ENCODE measurements at regions not wholly inside any gene's neighbourhood (a gene's known extent, or its start where the extent isn't known, plus 50 kb on each side); places are given as distances from the start of the nearest gene placed in this dataset.

DNA sequence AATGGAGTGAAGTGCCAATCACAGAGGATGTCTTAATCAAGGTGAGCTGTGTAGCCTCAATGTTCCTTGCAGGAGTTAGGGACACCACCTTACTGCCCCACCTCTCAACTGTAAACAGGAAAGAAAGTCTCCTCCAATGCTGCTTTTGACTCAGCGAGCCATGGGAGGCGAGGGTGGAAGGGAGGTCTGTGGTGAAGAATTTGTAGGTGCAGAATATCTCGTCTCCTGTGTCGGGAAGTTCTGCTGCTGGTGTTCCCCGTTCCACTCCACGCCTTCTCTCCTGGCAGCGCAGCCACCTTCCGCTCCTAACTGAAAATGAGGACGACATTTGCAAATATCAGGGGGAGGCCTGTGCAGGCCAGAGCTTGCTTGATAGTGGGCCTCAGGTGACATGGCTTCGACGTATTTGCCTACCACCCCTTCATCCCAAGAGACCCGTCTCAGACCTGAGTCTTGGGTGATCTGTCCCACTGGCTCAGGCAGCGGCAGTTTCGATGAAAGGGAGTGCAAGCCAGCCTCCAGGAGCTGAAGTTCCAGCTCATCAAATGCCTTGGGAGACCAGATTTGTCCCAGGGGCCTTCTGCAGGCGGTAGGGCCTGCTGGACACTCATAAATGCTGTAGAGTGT is 368.3 kb upstream of the C1orf174 start:
- H3K36me3 ChIP-seq (ENCODE audit: low read depth), result no peaks in the 10 kb centered on the region
- peaks cover 2% of the 10 kb centered on the region for H3K4me1 ChIP-seq (ENCODE audit: low read depth)
- intact Hi-C loops (cut with DNase I, micrococcal nuclease), result no loop called here
- TF ChIP-seq, protein P1, sequence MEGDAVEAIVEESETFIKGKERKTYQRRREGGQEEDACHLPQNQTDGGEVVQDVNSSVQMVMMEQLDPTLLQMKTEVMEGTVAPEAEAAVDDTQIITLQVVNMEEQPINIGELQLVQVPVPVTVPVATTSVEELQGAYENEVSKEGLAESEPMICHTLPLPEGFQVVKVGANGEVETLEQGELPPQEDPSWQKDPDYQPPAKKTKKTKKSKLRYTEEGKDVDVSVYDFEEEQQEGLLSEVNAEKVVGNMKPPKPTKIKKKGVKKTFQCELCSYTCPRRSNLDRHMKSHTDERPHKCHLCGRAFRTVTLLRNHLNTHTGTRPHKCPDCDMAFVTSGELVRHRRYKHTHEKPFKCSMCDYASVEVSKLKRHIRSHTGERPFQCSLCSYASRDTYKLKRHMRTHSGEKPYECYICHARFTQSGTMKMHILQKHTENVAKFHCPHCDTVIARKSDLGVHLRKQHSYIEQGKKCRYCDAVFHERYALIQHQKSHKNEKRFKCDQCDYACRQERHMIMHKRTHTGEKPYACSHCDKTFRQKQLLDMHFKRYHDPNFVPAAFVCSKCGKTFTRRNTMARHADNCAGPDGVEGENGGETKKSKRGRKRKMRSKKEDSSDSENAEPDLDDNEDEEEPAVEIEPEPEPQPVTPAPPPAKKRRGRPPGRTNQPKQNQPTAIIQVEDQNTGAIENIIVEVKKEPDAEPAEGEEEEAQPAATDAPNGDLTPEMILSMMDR (IDR thresholded peaks at IDR 0.05), result no peak
- DNase-seq, result no peak
- H3K9me3 ChIP-seq, result no peaks in the 10 kb centered on the region
- ATAC-seq, result no peak
- H3K4me3 ChIP-seq, result no peak overlapping the region

DNA sequence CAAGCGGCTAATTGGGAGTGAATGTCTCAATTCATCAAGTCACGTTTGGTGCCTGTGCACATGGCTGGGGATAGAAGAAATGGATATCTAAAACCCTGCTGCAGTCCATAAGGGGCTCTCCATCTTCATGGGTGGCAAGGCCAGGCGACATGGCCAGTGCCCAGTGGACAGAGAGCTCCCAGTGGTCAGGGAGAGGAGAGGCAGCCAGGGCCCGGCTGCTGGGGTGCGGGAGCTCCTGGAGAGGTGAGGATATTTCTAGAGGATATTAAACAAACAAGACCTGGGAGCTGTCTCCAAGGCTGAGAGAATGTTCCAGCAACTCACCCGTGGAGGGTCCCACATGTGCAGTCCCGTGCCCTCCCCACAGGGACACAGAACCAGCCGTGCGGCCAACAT is 368.8 kb upstream of the C1orf174 start:
- Histone ChIP-seq H3K36me3 (ENCODE audit: low read depth) (no peaks in the 10 kb centered on the region), H3K9me3 (no peaks in the 10 kb centered on the region), H3K4me1 (ENCODE audit: low read depth) (peaks cover 2% of the 10 kb centered on the region), H3K4me3 (no peak overlapping the region)
- DNase-seq (no peak), ATAC-seq (no peak)
- intact Hi-C loops (cut with DNase I, micrococcal nuclease), result no loop called here
- TF ChIP-seq, protein P1 (IDR thresholded peaks at IDR 0.05), result no peak

DNA sequence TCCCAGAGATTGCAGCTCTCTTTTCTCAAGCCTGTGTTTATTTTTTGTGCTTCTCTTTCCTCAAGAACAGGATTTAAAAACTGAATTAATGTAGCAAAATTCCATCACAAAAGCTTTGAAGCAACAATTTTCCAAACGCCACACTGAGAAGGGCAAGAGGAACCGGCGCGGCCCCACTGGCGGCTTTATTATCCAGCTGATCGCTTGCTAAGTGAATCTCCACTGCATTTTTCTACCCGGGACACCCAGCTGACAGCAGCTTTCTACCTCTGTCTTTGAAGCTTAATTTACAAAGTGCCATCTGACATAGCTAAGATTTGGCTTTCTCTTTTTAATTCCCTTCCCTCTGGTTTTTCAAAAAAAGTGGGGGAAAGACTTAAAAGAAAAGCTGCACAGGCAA is 369.3 kb upstream of the C1orf174 start:
- no peak overlapping the region for H3K4me3 ChIP-seq
- DNase-seq, result no peak
- no peaks in the 10 kb centered on the region for H3K36me3 ChIP-seq (ENCODE audit: low read depth)
- H3K4me1 ChIP-seq (ENCODE audit: low read depth), result peaks cover 2% of the 10 kb centered on the region
- intact Hi-C loops (cut with DNase I, micrococcal nuclease), result no loop called here
- TF ChIP-seq, protein P1 (IDR thresholded peaks at IDR 0.05), result no peak
- ATAC-seq, result no peak
- H3K9me3 ChIP-seq, result no peaks in the 10 kb centered on the region

DNA sequence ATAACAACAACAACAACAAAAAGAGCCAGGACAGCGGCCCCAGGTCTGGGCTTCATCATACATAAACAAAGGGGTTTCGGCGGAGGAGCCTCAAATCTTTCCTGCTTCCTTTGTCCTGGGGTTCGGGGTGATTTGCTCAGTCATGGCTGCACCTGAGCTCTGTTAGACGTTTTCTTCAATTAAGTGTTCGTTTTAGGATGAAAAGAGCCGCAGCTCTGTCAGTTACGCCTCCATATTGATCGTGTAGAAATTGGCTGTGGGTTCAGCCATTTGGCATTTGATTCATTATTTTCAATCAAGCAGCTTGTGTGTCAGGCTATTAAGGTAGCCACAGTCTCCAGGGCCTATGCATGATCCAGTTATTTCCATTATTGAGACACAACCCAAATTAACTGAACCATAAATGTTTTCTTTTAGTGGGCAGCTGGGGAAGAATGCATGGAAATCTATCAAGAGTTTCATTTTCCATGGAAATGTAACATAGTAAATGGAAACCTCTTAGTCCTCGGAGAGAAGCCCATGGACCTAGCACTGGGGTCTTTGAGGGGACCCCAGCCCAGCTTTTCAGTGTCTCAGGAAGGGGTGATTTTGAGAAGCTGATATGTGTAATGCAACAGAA is 370.0 kb upstream of the C1orf174 start:
- no peak overlapping the region for H3K4me3 ChIP-seq

DNA sequence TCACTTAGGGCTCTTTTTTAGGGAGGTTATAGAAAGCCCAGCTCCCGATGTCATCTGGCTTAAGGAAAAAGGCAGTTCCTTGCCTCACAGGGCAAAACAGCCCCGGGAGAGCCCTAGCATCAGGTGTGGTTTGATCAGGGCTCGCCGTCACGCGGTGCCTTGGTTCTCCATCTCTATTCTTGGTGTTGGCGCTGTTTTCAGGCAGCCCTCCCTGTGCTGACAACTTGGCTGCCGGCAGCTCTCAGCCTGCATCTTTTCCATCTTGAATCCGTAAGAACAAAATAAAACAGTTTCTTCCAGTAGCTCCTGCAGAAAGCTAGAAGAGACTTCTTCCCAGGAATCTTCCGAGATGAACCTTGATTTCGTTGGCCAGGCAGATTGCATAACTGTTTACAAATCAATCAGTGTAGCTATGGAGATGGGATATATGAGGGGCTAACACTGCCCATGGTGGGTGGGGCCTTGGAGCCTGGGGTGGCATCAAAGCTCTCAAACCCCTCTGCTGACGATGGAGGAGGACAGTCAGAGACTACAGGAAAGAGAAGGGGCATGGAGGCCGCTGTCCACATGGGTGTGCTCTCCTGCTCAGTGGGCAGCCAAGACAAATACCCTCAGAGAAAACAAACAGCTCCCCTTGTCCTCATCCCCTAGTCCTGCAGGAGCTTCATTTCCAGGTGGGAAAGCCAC is 370.7 kb upstream of the C1orf174 start:
- TF ChIP-seq, protein P1 (IDR thresholded peaks at IDR 0.05), result no peak
- ATAC-seq (no peak), DNase-seq (no peak)
- H3K9me3 ChIP-seq, result no peaks in the 10 kb centered on the region
- H3K4me1 ChIP-seq (ENCODE audit: low read depth), result peaks cover 2% of the 10 kb centered on the region
- no peaks in the 10 kb centered on the region for H3K36me3 ChIP-seq (ENCODE audit: low read depth)
- intact Hi-C loops (cut with DNase I, micrococcal nuclease), result no loop called here
- H3K4me3 ChIP-seq, result no peak overlapping the region

More for the DNA sequence above, 370.0 kb upstream of the C1orf174 start:
- Histone ChIP-seq H3K4me1 (ENCODE audit: low read depth) (peaks cover 2% of the 10 kb centered on the region), H3K36me3 (ENCODE audit: low read depth) (no peaks in the 10 kb centered on the region), H3K9me3 (no peaks in the 10 kb centered on the region)
- DNase-seq, result no peak
- no peak for ATAC-seq
- intact Hi-C loops (cut with DNase I, micrococcal nuclease), result no loop called here
- TF ChIP-seq, protein P1 (IDR thresholded peaks at IDR 0.05), result no peak

Data from mucosa of descending colon (tissue), 3 donors.